Breast epithelium (tissue), 3 donors: ENCODE measurements at regions not wholly inside any gene's neighbourhood (a gene's known extent, or its start where the extent isn't known, plus 50 kb on each side); places are given as distances from the start of the nearest gene placed in this dataset.

ENCODE experiments used
- CTCF ChIP-seq, 3 donors: fragments of 450-650 bp; IDR thresholded peaks; one replicate each; pipeline ENCODE4 v1.5.1; 2016 to 2017; ENCODE audit warnings: antibody characterized with exemption in 3 of 3, mild to moderate bottlenecking in 3 of 3, moderate library complexity in 3 of 3
- POLR2A ChIP-seq: fragments of 450-650 bp; IDR thresholded peaks from one replicate; pipeline ENCODE4 v1.6.1; 2016; ENCODE audit warnings: antibody characterized with exemption, mild to moderate bottlenecking, moderate library complexity
- POLR2AphosphoS5 ChIP-seq, 3 donors: sonication (generic); formaldehyde crosslinking; IDR thresholded peaks; one replicate each; pipeline ENCODE4 v1.6.1; 2017; ENCODE audit warnings: antibody characterized with exemption in 3 of 3

- TF ChIP-seq CTCF (IDR thresholded peaks at IDR 0.05): no peak
- TF ChIP-seq POLR2AphosphoS5 (IDR thresholded peaks at IDR 0.05): no peak
- no peak for TF ChIP-seq POLR2A
These were observed 751.2 kb downstream of the BRD1 start for GRCh38 chr22:49076300-49077035.
